T-helper 17 cell (primary cell): ENCODE measurements at regions not wholly inside any gene's neighbourhood (a gene's known extent, or its start where the extent isn't known, plus 50 kb on each side); places are given as distances from the start of the nearest gene placed in this dataset.
"Not testable (repeated sequence)": the region's sequence is repeated elsewhere in the genome, so short reads cannot be mapped to it uniquely, and the experiment has no call there.

ENCODE experiments used
- ATAC-seq: fragments of 150-1000 bp; cut with Tn5 transposase; 2 replicates; pipeline ENCODE4 v1.10.0; 2021; ENCODE audit warnings: mild to moderate bottlenecking, moderate library complexity
- DNase-seq, 3 donors: peaks; one replicate each; pipeline versions ENCODE4 v3.0.0 to v3.0.0-alpha.2; 2020 to 2021
- H3K9me3 ChIP-seq: one replicate; pipeline ENCODE4 v1.7.0; 2013; ENCODE audit warnings: low read length, mild to moderate bottlenecking; ENCODE audit not compliant: control insufficient read depth, poor library complexity, severe bottlenecking
- H3K27ac Mint-ChIP-seq: one replicate; pipeline ENCODE4 v1.8.0; 2022; ENCODE audit warnings: mild to moderate bottlenecking, moderate library complexity, mixed read lengths
- H3K27me3 Mint-ChIP-seq: one replicate; pipeline ENCODE4 v1.8.0; 2022; ENCODE audit warnings: mixed read lengths
- H3K36me3 Mint-ChIP-seq: one replicate; pipeline ENCODE4 v1.8.0; 2022; ENCODE audit warnings: low read depth, mixed read lengths
- H3K4me1 Mint-ChIP-seq: one replicate; pipeline ENCODE4 v1.8.0; 2022; ENCODE audit warnings: mild to moderate bottlenecking, mixed read lengths
- H3K4me3 Mint-ChIP-seq: one replicate; pipeline ENCODE4 v1.8.0; 2022; ENCODE audit warnings: mild to moderate bottlenecking, moderate library complexity, mixed read lengths

GRCh38 chr1:222399197-222399596, 148.7 kb downstream of the HHIPL2 start:
- Mint-ChIP-seq H3K36me3 (no peaks in the 10 kb centered on the region), H3K4me1 (no peaks in the 10 kb centered on the region), H3K27me3 (peaks cover 9% of the 10 kb centered on the region), H3K27ac (no peak overlapping the region), H3K4me3 (no peak overlapping the region)
- no peak for DNase-seq
- H3K9me3 ChIP-seq, result no peaks in the 10 kb centered on the region
- no peak for ATAC-seq

- H3K4me1 Mint-ChIP-seq, result no peaks in the 10 kb centered on the region
- ATAC-seq (no peak), DNase-seq (no peak)
- no peak overlapping the region for H3K4me3 Mint-ChIP-seq
- H3K27ac Mint-ChIP-seq, result no peak overlapping the region
- no peaks in the 10 kb centered on the region for H3K36me3 Mint-ChIP-seq
- H3K27me3 Mint-ChIP-seq, result peaks cover 20% of the 10 kb centered on the region
- no peaks in the 10 kb centered on the region for H3K9me3 ChIP-seq
These were observed 153.7 kb downstream of the HHIPL2 start for GRCh38 chr1:222394224-222394623.

GRCh38 chr1:222392556-222392955, 155.3 kb downstream of the HHIPL2 start:
- Mint-ChIP-seq H3K4me1 (no peaks in the 10 kb centered on the region), H3K27ac (no peak overlapping the region), H3K4me3 (no peak overlapping the region), H3K36me3 (no peaks in the 10 kb centered on the region), H3K27me3 (peaks cover 20% of the 10 kb centered on the region)
- H3K9me3 ChIP-seq, result peaks cover 2% of the 10 kb centered on the region
- no peak for DNase-seq
- no peak for ATAC-seq

- peaks cover 2% of the 10 kb centered on the region for H3K9me3 ChIP-seq
- Mint-ChIP-seq H3K36me3 (no peaks in the 10 kb centered on the region), H3K27me3 (peaks cover 20% of the 10 kb centered on the region), H3K4me1 (no peaks in the 10 kb centered on the region), H3K27ac (no peak overlapping the region), H3K4me3 (no peak overlapping the region)
- no peak for ATAC-seq
- no peak for DNase-seq
These were observed 157.7 kb downstream of the HHIPL2 start for GRCh38 chr1:222390181-222390580.

GRCh38 chr1:222387007-222387814, 160.7 kb downstream of the HHIPL2 start:
- H3K9me3 ChIP-seq, result peaks cover 2% of the 10 kb centered on the region
- DNase-seq, result no peak
- Mint-ChIP-seq H3K27me3 (peaks cover 15% of the 10 kb centered on the region), H3K4me1 (no peaks in the 10 kb centered on the region), H3K27ac (no peak overlapping the region), H3K4me3 (no peak overlapping the region), H3K36me3 (no peaks in the 10 kb centered on the region)
- ATAC-seq, result no peak

- DNase-seq (no peak), ATAC-seq (no peak)
- peaks cover 2% of the 10 kb centered on the region for H3K9me3 ChIP-seq
- Mint-ChIP-seq H3K36me3 (no peaks in the 10 kb centered on the region), H3K4me1 (no peaks in the 10 kb centered on the region), H3K27ac (no peak overlapping the region), H3K4me3 (no peak overlapping the region), H3K27me3 (peaks cover 8% of the 10 kb centered on the region)
These were observed 161.9 kb downstream of the HHIPL2 start for GRCh38 chr1:222385955-222386354.

GRCh38 chr1:222385262-222385661, 162.6 kb downstream of the HHIPL2 start:
- peaks cover 2% of the 10 kb centered on the region for H3K27me3 Mint-ChIP-seq
- no peak overlapping the region for H3K27ac Mint-ChIP-seq
- H3K9me3 ChIP-seq, result peaks cover 2% of the 10 kb centered on the region
- no peak overlapping the region for H3K4me3 Mint-ChIP-seq
- H3K36me3 Mint-ChIP-seq, result no peaks in the 10 kb centered on the region
- no peaks in the 10 kb centered on the region for H3K4me1 Mint-ChIP-seq
- ATAC-seq (no peak), DNase-seq (no peak)

GRCh38 chr1:222384531-222384930, 163.4 kb downstream of the HHIPL2 start:
- no peaks in the 10 kb centered on the region for H3K4me1 Mint-ChIP-seq
- DNase-seq (no peak), ATAC-seq (no peak)
- H3K4me3 Mint-ChIP-seq, result no peak overlapping the region
- no peaks in the 10 kb centered on the region for H3K27me3 Mint-ChIP-seq
- H3K9me3 ChIP-seq, result peaks cover 2% of the 10 kb centered on the region
- H3K27ac Mint-ChIP-seq, result no peak overlapping the region
- H3K36me3 Mint-ChIP-seq, result no peaks in the 10 kb centered on the region

GRCh38 chr1:222382171-222382570, 165.7 kb downstream of the HHIPL2 start:
- ATAC-seq (no peak), DNase-seq (no peak)
- no peaks in the 10 kb centered on the region for H3K9me3 ChIP-seq
- H3K4me3 Mint-ChIP-seq, result no peak overlapping the region
- H3K27ac Mint-ChIP-seq, result no peak overlapping the region
- H3K36me3 Mint-ChIP-seq, result no peaks in the 10 kb centered on the region
- H3K27me3 Mint-ChIP-seq, result no peaks in the 10 kb centered on the region
- H3K4me1 Mint-ChIP-seq, result no peaks in the 10 kb centered on the region

GRCh38 chr1:222377428-222378088, 170.3 kb downstream of the HHIPL2 start:
- no peak for DNase-seq
- H3K27ac Mint-ChIP-seq, result no peak overlapping the region
- no peak overlapping the region for H3K4me3 Mint-ChIP-seq
- peaks cover 3% of the 10 kb centered on the region for H3K4me1 Mint-ChIP-seq
- ATAC-seq, result no peak
- no peaks in the 10 kb centered on the region for H3K36me3 Mint-ChIP-seq
- no peaks in the 10 kb centered on the region for H3K27me3 Mint-ChIP-seq
- H3K9me3 ChIP-seq, result no peaks in the 10 kb centered on the region

GRCh38 chr1:222376791-222377190, 171.1 kb downstream of the HHIPL2 start:
- H3K27ac Mint-ChIP-seq, H3K9me3 ChIP-seq, H3K27me3 Mint-ChIP-seq, ATAC-seq, H3K4me1 Mint-ChIP-seq, H3K4me3 Mint-ChIP-seq, H3K36me3 Mint-ChIP-seq, DNase-seq: not testable (repeated sequence)

- ATAC-seq (no peak), DNase-seq (no peak)
- no peak overlapping the region for H3K4me3 Mint-ChIP-seq
- no peak overlapping the region for H3K27ac Mint-ChIP-seq
- H3K9me3 ChIP-seq, result no peaks in the 10 kb centered on the region
- H3K4me1 Mint-ChIP-seq, result peaks cover 3% of the 10 kb centered on the region
- no peaks in the 10 kb centered on the region for H3K36me3 Mint-ChIP-seq
- H3K27me3 Mint-ChIP-seq, result no peaks in the 10 kb centered on the region
These were observed 172.2 kb downstream of the HHIPL2 start for GRCh38 chr1:222375701-222376100.

- H3K9me3 ChIP-seq, result no peaks in the 10 kb centered on the region
- Mint-ChIP-seq H3K4me1 (peaks cover 6% of the 10 kb centered on the region), H3K4me3 (no peak overlapping the region), H3K27me3 (no peaks in the 10 kb centered on the region), H3K36me3 (no peaks in the 10 kb centered on the region), H3K27ac (no peak overlapping the region)
- DNase-seq, result no peak
- ATAC-seq, result no peak
These were observed 173.9 kb downstream of the HHIPL2 start for GRCh38 chr1:222373831-222374602.
